Fibroblast of lung (primary cell): ENCODE measurements at regions not wholly inside any gene's neighbourhood (a gene's known extent, or its start where the extent isn't known, plus 50 kb on each side); places are given as distances from the start of the nearest gene placed in this dataset.

Experiments used
- DNase-seq, 2 donors: peaks; one replicate each; pipeline versions ENCODE4 v3.0.0 to v3.0.0-alpha.2; 2010; ENCODE audit warnings: low read depth in 2 of 2
- H2AFZ ChIP-seq: 2 replicates; pipeline ENCODE4 v1.5.1; 2012; ENCODE audit warnings: low read length, control low read depth, inconsistent platforms
- H3K27ac ChIP-seq: 2 replicates; pipeline ENCODE4 v1.5.1; 2011; ENCODE audit warnings: low read length, control low read depth; ENCODE audit not compliant: insufficient read depth
- H3K27me3 ChIP-seq: 2 replicates; pipeline ENCODE4 v1.5.1; 2011; ENCODE audit warnings: mild to moderate bottlenecking, low read length; ENCODE audit not compliant: control insufficient read depth, insufficient read depth
- H3K36me3 ChIP-seq: 2 replicates; pipeline ENCODE4 v1.5.1; 2011; ENCODE audit warnings: low read length; ENCODE audit not compliant: control insufficient read depth, insufficient read depth
- H3K4me1 ChIP-seq: 2 replicates; pipeline ENCODE4 v1.5.1; 2011; ENCODE audit warnings: low read length; ENCODE audit not compliant: control insufficient read depth, insufficient read depth; ENCODE audit errors: extremely low read depth
- H3K4me2 ChIP-seq: 2 replicates; pipeline ENCODE4 v1.5.1; 2011; ENCODE audit warnings: low read length, control low read depth; ENCODE audit not compliant: insufficient read depth; ENCODE audit errors: extremely low read depth
- H3K4me3 ChIP-seq, 4 experiments: fragments of 200-600 bp in 1 of 4; sonication (generic) in 1 of 4; replicated peaks in 1 of 4; 2 replicates each; pipeline ENCODE4 v1.5.1; 2011 to 2016; ENCODE audit warnings: low read length in 4 of 4, low read depth in 3 of 4, mild to moderate bottlenecking in 3 of 4, control low read depth in 2 of 4, inconsistent platforms in 1 of 4, mixed read lengths in 1 of 4; ENCODE audit not compliant: insufficient read depth in 1 of 4; ENCODE audit errors: control extremely low read depth in 1 of 4
- H3K79me2 ChIP-seq: 2 replicates; pipeline ENCODE4 v1.5.1; 2012; ENCODE audit warnings: mild to moderate bottlenecking, low read length, inconsistent platforms; ENCODE audit not compliant: control insufficient read depth, insufficient read depth
- H3K9ac ChIP-seq: 2 replicates; pipeline ENCODE4 v1.5.1; 2011; ENCODE audit warnings: mild to moderate bottlenecking, low read length, control low read depth; ENCODE audit not compliant: insufficient read depth
- H3K9me3 ChIP-seq: 2 replicates; pipeline ENCODE4 v1.5.1; 2012; ENCODE audit warnings: low read depth, low read length; ENCODE audit not compliant: control insufficient read depth, insufficient read depth
- H4K20me1 ChIP-seq: 2 replicates; pipeline ENCODE4 v1.5.1; 2011; ENCODE audit warnings: low read length; ENCODE audit not compliant: control insufficient read depth, insufficient read depth; ENCODE audit errors: extremely low read depth
- EZH2 ChIP-seq: IDR thresholded peaks from 2 replicates; pipeline ENCODE4 v1.5.1; 2012; ENCODE audit warnings: low read length, control low read depth, mild to moderate bottlenecking; ENCODE audit errors: missing control alignments
- TF ChIP-seq, protein P1 (sequence below), 2 donors: IDR thresholded peaks in 1 of 2; conservative IDR thresholded peaks in 1 of 2; 1 replicate in 1 of 2; 2 replicates in 1 of 2; pipeline ENCODE4 v1.5.1; 2011 to 2012; ENCODE audit warnings: low read length in 2 of 2, control low read depth in 1 of 2, inconsistent platforms in 1 of 2, low read depth in 1 of 2, mild to moderate bottlenecking in 1 of 2

DNA sequence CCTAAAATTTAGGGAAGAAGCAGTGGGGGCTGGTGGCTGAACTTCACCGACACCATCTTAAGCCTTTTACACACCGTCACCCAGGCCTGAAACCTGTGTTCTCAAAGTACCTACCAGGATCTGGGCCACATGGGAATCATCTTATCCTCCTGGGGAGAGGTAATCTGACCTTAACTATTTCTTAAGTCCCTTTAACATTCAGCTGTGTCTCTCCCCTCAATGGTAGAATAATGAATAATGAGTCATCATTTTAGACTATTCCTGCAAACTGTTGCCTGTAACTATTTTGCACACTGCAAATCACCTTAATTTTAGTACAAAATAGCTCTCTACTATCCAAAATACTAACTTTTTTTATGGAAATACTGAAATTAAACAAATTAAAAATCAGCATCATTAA lies 149.4 kb upstream of the KLF7 start:
- no peaks in the 10 kb centered on the region for H3K79me2 ChIP-seq
- H3K9ac ChIP-seq = no peak overlapping the region
- H3K27ac ChIP-seq = no peak overlapping the region
- H3K4me1 ChIP-seq = peaks cover 10% of the 10 kb centered on the region
- H4K20me1 ChIP-seq = no peaks in the 10 kb centered on the region
- no peak overlapping the region for H3K4me2 ChIP-seq
- H2AFZ ChIP-seq = no peak overlapping the region
- H3K9me3 ChIP-seq = no peaks in the 10 kb centered on the region
- no peak overlapping the region for H3K4me3 ChIP-seq
- peak in 1 of 2 donors; percentile 29 for DNase-seq
- no peaks in the 10 kb centered on the region for H3K27me3 ChIP-seq
- TF ChIP-seq EZH2 = no peak
- TF ChIP-seq, protein P1, sequence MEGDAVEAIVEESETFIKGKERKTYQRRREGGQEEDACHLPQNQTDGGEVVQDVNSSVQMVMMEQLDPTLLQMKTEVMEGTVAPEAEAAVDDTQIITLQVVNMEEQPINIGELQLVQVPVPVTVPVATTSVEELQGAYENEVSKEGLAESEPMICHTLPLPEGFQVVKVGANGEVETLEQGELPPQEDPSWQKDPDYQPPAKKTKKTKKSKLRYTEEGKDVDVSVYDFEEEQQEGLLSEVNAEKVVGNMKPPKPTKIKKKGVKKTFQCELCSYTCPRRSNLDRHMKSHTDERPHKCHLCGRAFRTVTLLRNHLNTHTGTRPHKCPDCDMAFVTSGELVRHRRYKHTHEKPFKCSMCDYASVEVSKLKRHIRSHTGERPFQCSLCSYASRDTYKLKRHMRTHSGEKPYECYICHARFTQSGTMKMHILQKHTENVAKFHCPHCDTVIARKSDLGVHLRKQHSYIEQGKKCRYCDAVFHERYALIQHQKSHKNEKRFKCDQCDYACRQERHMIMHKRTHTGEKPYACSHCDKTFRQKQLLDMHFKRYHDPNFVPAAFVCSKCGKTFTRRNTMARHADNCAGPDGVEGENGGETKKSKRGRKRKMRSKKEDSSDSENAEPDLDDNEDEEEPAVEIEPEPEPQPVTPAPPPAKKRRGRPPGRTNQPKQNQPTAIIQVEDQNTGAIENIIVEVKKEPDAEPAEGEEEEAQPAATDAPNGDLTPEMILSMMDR (conservative IDR thresholded peaks at IDR 0.05 in 1 of 2, IDR thresholded peaks at IDR 0.05 in 1 of 2; ENCODE audit: low read depth in 1 of 2, low read length in 2 of 2) = no peak
- no peaks in the 10 kb centered on the region for H3K36me3 ChIP-seq

DNA sequence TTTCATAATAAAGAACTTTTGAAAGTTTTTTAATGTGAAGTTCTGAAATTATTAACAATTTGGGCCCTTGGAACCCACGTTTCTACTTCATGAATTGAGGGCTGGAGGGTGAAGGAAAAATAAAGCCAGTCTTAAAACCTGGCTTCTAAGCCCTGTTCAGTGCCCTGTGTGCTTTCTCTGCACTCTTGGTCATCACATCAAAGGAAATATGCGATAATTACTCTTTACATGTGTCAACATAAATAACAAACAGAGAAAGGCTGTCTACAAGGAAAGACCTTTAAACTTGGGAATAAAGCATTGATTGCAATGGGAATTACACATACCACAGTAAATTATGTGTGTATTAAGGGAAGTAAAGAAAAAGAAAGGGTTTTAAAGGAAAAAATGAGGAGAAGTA lies 150.7 kb upstream of the KLF7 start:
- Histone ChIP-seq H3K4me1 (no peaks in the 10 kb centered on the region), H2AFZ (no peak overlapping the region), H3K9me3 (no peaks in the 10 kb centered on the region), H3K27ac (no peak overlapping the region), H3K9ac (no peak overlapping the region), H3K79me2 (no peaks in the 10 kb centered on the region), H3K27me3 (no peaks in the 10 kb centered on the region), H3K4me2 (no peak overlapping the region), H4K20me1 (no peaks in the 10 kb centered on the region), H3K4me3 (no peak overlapping the region), H3K36me3 (no peaks in the 10 kb centered on the region)
- DNase-seq = no peak
- TF ChIP-seq EZH2 = no peak
- TF ChIP-seq, protein P1 (conservative IDR thresholded peaks at IDR 0.05 in 1 of 2, IDR thresholded peaks at IDR 0.05 in 1 of 2; ENCODE audit: low read depth in 1 of 2, low read length in 2 of 2) = no peak

DNA sequence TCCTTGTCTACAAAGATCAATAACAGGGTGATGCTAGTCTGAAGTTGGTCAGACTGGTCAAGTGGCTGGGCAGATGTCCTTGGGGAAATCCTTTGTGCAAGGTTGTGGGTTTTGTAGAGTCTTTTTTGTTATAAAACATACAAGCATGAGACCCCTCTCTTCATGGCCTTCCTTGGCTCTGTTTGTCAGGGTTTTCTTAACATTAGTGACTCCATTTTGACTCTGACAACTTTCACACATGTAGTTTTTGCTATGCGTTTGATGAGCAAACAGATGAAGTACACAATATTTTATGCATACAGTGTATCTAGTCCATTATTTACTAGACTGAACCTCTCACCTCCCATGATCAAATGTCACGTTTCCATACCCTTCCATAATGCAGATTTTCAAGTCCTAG lies 151.2 kb upstream of the KLF7 start:
- H4K20me1 ChIP-seq = no peaks in the 10 kb centered on the region
- TF ChIP-seq, protein P1 (conservative IDR thresholded peaks at IDR 0.05 in 1 of 2, IDR thresholded peaks at IDR 0.05 in 1 of 2; ENCODE audit: low read depth in 1 of 2, low read length in 2 of 2) = no peak
- DNase-seq = no peak

More for the DNA sequence above, 151.2 kb upstream of the KLF7 start:
- no peak overlapping the region for H3K4me2 ChIP-seq
- no peaks in the 10 kb centered on the region for H3K79me2 ChIP-seq
- H3K9ac ChIP-seq = no peak overlapping the region
- no peaks in the 10 kb centered on the region for H3K36me3 ChIP-seq
- no peaks in the 10 kb centered on the region for H3K4me1 ChIP-seq
- no peaks in the 10 kb centered on the region for H3K27me3 ChIP-seq
- no peaks in the 10 kb centered on the region for H3K9me3 ChIP-seq
- H3K27ac ChIP-seq = no peak overlapping the region
- H3K4me3 ChIP-seq = no peak overlapping the region
- H2AFZ ChIP-seq = no peak overlapping the region
